Stimulated activated CD4-positive, alpha-beta T cell treated with anti-CD3 and anti-CD28 coated beads, Interleukin-4, amount 100 ng/mL, for 48 hours (primary cell): ENCODE measurements at regions not wholly inside any gene's neighbourhood (a gene's known extent, or its start where the extent isn't known, plus 50 kb on each side); places are given as distances from the start of the nearest gene placed in this dataset.
A peak's percentile ranks its signal among the peaks of the same experiment; 100 is the strongest.
"Not testable (repeated sequence)": the region's sequence is repeated elsewhere in the genome, so short reads cannot be mapped to it uniquely, and the experiment has no call there.

Experiments
- DNase-seq, 2 donors: peaks; one replicate each; pipeline ENCODE4 v3.0.0-alpha.2; 2020; ENCODE audit warnings: low read depth in 2 of 2

GRCh38 chr9:71273613-71274012, 152.2 kb upstream of the TRPM3 start:
- DNase-seq: no peak

- DNase-seq: no peak
Measured at GRCh38 chr9:71271602-71272001, 150.2 kb upstream of the TRPM3 start.

DNA sequence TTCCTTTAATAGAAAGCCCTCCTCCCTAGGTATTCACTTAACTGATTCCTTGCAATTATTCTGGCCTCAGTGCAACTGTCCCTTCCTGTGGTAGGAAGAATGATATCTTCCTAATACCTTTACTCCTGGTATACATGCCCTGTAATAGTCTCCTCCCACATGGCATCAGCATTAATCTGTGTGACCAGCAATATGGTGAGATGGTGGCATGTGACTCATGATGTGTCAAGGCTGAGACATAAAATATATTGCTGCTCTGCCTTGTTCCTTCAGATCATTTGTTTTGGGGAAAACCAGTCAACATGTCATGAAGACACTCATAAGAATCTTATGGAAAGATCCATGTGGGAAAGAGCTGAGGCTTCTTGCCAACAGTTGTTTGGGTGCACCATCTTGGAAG, 149.1 kb upstream of the TRPM3 start:
- no peak for DNase-seq

GRCh38 chr9:71269859-71270258, 148.4 kb upstream of the TRPM3 start:
- DNase-seq: no peak

GRCh38 chr9:71268871-71269635, 147.6 kb upstream of the TRPM3 start:
- DNase-seq: no peak

GRCh38 chr9:71263451-71263850, 142.0 kb upstream of the TRPM3 start:
- no peak for DNase-seq

DNA sequence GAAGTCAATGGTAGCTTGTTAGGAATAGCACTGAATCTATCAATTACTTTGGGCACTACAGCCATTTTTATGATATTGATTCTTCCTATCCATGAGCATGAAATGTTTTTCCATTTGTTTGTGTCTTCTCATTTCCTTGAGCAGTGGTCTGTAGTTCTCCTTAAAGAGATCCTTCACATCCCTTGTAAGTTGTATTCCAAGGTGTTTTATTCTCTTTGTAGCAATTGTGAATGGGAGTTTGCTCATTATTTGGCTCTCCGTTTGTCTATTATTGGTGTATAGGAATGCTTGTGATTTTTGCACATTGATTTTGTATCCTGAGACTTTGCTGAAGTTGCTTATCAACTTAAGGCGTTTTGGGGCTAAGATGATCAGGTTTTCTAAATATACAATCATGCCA, 139.0 kb upstream of the TRPM3 start:
- DNase-seq: not testable (repeated sequence)

- no peak for DNase-seq
Measured at GRCh38 chr9:71254592-71255277, 133.3 kb upstream of the TRPM3 start.

DNA sequence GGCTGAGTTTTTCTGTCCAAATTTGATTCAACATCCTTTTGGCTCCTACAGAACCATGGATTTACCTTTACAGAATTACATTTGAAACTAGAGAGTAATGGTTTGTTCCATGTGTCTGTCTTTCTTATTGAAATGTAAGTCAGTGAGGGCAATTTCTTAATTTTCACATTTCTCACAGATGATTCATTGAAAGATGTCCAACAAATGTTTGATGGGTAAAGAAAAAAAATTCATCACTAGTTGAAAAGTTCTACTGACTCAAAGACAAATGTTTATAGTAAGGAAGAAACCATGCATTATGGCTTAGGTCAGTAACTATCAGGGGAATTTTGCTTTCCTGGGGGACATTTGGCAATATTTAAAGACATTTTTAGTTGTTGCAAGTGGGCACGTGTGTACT, 131.6 kb upstream of the TRPM3 start:
- no peak for DNase-seq

GRCh38 chr9:71250581-71250980, 129.2 kb upstream of the TRPM3 start:
- no peak for DNase-seq

GRCh38 chr9:71249729-71250317, 128.4 kb upstream of the TRPM3 start:
- DNase-seq: peak in 1 of 2 donors; percentile 1

DNA sequence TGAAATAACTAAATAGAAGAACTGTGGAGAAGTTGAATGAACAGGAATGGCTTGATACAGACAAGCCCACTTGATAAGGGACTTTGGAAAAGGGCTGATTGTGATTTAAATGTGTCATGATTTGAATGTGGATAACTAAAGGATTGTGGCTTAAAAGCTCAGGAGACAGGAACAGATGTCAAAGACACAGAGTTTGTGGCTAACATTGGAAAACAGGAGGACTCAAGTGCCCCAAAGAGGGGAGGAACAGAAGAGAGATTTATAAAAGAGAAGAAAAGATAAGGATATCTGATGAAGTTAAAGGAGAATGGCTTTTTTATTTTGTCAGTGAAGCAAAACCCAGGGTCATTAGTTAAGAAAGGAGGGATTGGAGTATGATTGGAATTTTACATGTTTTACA, 124.2 kb upstream of the TRPM3 start:
- no peak for DNase-seq

DNA sequence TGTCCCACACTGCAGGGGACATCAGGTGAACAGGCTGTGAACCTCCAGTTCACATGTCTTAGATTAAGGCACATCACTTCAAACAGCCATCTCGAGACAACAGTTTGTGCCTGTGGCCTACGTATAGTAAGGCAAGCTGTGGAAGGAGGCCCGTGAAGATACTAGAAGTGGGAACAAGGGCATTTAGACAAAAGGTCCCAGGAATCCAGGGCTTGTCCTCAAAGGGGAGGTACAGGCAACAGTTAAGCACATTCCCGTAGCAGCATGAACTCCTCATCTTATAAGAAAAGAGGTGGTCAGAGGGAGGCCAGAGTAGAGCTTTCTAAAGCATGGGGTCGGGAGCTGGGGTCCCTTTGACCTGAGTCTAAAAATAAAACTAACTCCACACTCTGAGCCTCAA, 122.5 kb upstream of the TRPM3 start:
- DNase-seq: no peak

DNA sequence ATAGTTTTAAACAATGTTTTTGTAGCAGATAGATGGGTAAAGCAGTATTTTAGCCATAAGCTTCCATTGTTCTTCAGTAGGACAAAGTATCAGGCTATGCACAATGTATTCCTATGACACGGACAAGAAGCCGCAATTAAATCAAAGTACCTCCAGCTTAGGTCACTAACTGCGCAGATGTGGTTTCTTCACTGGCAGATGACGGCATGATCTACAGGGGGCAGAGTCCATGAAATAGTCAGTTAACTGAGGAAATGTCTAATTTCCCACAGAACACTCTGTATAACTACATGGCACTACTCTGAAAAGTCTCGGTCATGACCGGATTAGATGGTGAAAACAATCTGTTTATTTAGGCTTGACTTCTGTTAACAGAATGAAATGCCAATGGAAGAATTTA, 120.7 kb upstream of the TRPM3 start:
- DNase-seq: no peak

GRCh38 chr9:71237051-71237450, 115.6 kb upstream of the TRPM3 start:
- no peak for DNase-seq

DNA sequence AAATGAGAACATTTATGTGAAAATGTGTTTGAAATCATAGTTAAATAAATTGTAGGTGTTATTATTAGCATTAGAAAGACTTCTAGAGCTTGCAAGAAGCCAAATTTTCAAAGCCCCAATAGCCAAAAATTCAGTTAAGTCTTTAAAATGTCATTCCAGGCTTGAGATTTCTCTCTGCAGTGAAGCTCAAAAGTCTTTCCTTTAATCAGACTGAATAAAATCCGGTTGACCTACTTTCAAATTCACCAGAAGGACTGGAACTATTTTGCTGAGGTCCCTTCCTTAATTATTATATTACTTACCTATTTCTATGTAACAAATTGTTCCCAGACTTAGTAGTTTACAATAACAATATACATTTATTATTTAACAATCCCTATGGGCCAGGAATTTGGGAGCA, 112.2 kb upstream of the TRPM3 start:
- no peak for DNase-seq

- no peak for DNase-seq
Measured at GRCh38 chr9:71223953-71224538, 102.6 kb upstream of the TRPM3 start.

DNA sequence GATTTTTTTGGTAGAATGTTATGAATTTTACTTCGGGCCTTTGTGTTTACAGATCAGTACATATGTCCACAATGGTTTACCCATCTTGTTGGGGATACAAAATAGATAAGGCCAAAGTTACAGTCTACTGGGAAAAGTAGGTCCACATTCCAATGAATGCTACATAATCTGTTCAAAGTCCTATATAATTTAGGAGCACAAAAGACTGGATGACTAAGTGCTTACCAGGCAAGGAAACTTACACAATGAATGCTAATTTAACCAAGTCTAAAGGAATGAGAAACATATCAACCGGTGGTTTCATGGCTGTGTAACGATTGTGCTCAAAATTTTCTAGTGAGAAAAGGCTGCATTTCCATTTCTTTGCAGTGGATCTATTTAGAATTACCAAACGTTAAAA, 97.4 kb upstream of the TRPM3 start:
- DNase-seq: no peak

DNA sequence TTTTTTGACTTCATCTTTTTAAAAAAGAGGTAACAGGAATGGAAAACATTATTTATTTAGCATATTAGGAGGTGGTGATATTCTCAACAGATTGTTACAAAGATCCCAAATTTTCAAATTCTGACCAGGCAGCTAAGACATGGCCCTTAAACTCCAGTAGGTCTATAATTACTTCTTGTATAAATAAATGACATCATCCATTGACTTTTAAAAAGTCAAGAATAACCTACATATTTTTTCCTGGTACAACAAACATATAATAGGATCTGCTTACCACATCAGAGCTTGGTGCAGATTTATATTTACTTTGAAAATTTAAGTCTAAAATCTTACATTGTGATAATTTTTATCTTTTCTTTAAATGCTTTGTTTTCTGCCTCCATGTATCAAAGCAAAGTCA, 92.2 kb upstream of the TRPM3 start:
- DNase-seq: no peak

GRCh38 chr9:71210326-71210725, 88.9 kb upstream of the TRPM3 start:
- DNase-seq: no peak

GRCh38 chr9:71209890-71210289, 88.5 kb upstream of the TRPM3 start:
- no peak for DNase-seq

GRCh38 chr9:71202931-71203330, 81.5 kb upstream of the TRPM3 start:
- no peak for DNase-seq

DNA sequence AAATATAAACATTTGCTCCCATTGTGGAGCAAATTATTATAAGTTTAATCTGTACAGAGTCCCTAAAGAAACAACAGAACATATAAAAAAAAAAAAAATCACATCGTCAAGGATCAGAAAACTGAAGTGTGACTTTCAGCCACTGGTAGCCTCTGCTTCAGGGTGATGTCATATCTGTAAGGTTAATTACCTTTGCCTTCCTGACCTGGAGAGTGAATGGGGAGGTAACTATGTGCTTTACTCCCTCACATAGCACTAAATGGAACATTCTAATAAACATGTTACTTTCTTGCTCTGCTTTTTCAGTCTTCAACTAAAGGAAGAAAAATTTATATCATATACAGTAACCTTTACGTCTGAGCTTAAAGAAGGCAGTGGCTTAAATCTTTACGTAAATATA, 70.3 kb upstream of the TRPM3 start:
- no peak for DNase-seq
